Endothelial cell of umbilical vein (primary cell): ENCODE measurements at regions not wholly inside any gene's neighbourhood (a gene's known extent, or its start where the extent isn't known, plus 50 kb on each side); places are given as distances from the start of the nearest gene placed in this dataset.

Experiments
- BruUV-seq: library from RNA; stranded (reverse); fragments of 400-500 nt; replicated peaks from 2 replicates; lab custom pipeline; 2021; lab: Mats Ljungman, UMichigan
- CTCF ChIA-PET: fragments of 300-600, 350-600 bp; sonication (Branson Sonifier 250); formaldehyde crosslinking; loops from one replicate; lab custom pipeline; 2021; ENCODE audit warnings: antibody characterized with exemption, inconsistent platforms; lab: Charles Lee
- POLR2A ChIA-PET: fragments of 300-600, 350-600 bp; sonication (Branson Sonifier 250); formaldehyde crosslinking; loops from one replicate; lab custom pipeline; 2021; ENCODE audit warnings: antibody characterized with exemption, inconsistent platforms; lab: Charles Lee
- DNase-seq: peaks from one replicate; pipeline ENCODE4 v3.0.0-alpha.2; 2011; ENCODE audit warnings: low read depth, low spot score
- FAIRE-seq: peaks from 2 replicates; lab custom pipeline; 2011; peaks lifted over from hg19 to GRCh38; lab: Jason Lieb, UNC
- H2AFZ ChIP-seq: 2 replicates; pipeline ENCODE4 v1.6.0; 2012; ENCODE audit warnings: low read depth, low read length, control low read depth, inconsistent platforms
- H3K27ac ChIP-seq: 2 replicates; pipeline ENCODE4 v1.5.1; 2011; ENCODE audit warnings: low read depth, mild to moderate bottlenecking, control low read depth, low read length, moderate library complexity; ENCODE audit not compliant: insufficient read depth
- H3K27me3 ChIP-seq, 2 experiments: 2 replicates each; pipeline versions ENCODE4 v1.6.0 to v1.6.1; 2011; ENCODE audit warnings: low read length in 2 of 2, mixed read lengths in 1 of 2; ENCODE audit not compliant: control insufficient read depth in 2 of 2, insufficient read depth in 2 of 2
- H3K36me3 ChIP-seq, 2 experiments: 2 replicates in 1 of 2; 3 replicates in 1 of 2; pipeline ENCODE4 v1.5.1; 2011; ENCODE audit warnings: low read length in 2 of 2, mild to moderate bottlenecking in 1 of 2, moderate library complexity in 1 of 2; ENCODE audit not compliant: control insufficient read depth in 2 of 2, insufficient read depth in 2 of 2; ENCODE audit errors: extremely low read depth in 1 of 2
- H3K4me1 ChIP-seq: 3 replicates; pipeline ENCODE4 v1.5.1; 2011; ENCODE audit warnings: mild to moderate bottlenecking, low read length; ENCODE audit not compliant: control insufficient read depth, insufficient read depth; ENCODE audit errors: extremely low read depth
- H3K4me2 ChIP-seq: 2 replicates; pipeline ENCODE4 v1.6.1; 2011; ENCODE audit warnings: low read length, control low read depth, mixed read lengths; ENCODE audit not compliant: insufficient read depth
- H3K4me3 ChIP-seq, 3 experiments: fragments of 200-600 bp in 1 of 3; sonication (generic), shearing (Covaris generic) in 1 of 3; replicated peaks in 1 of 3; 2 replicates each; pipeline ENCODE4 v1.5.1; 2011 to 2016; ENCODE audit warnings: control low read depth in 3 of 3, low read length in 3 of 3, mild to moderate bottlenecking in 2 of 3, inconsistent platforms in 1 of 3, low read depth in 1 of 3, moderate library complexity in 1 of 3; ENCODE audit not compliant: insufficient read depth in 1 of 3
- H3K79me2 ChIP-seq: 2 replicates; pipeline ENCODE4 v1.6.0; 2012; ENCODE audit warnings: low read length, inconsistent platforms; ENCODE audit not compliant: control insufficient read depth, insufficient read depth
- H3K9ac ChIP-seq: replicated peaks from 2 replicates; pipeline ENCODE3; 2011; ENCODE audit warnings: low read length, control low read depth; ENCODE audit not compliant: insufficient read depth; ENCODE audit errors: extremely low read depth
- H3K9me1 ChIP-seq: replicated peaks from 3 replicates; pipeline ENCODE4 v1.6.0; 2011; ENCODE audit warnings: mild to moderate bottlenecking, low read length; ENCODE audit not compliant: control insufficient read depth, insufficient read depth; ENCODE audit errors: extremely low read depth
- H3K9me3 ChIP-seq: replicated peaks from 2 replicates; pipeline ENCODE4 v1.5.1; 2012; ENCODE audit warnings: low read length, inconsistent platforms; ENCODE audit not compliant: control insufficient read depth, insufficient read depth
- H4K20me1 ChIP-seq: replicated peaks from 2 replicates; pipeline ENCODE3; 2011; ENCODE audit warnings: mild to moderate bottlenecking, low read length; ENCODE audit not compliant: control insufficient read depth, insufficient read depth; ENCODE audit errors: extremely low read depth
- CTCF ChIP-seq, 2 donors: IDR thresholded peaks; 1 replicate in 1 of 2; 2 replicates in 1 of 2; pipeline ENCODE4 v1.5.1; 2011; ENCODE audit warnings: low read length in 2 of 2, mild to moderate bottlenecking in 2 of 2, moderate library complexity in 2 of 2, control low read depth in 1 of 2, inconsistent platforms in 1 of 2, low read depth in 1 of 2; ENCODE audit not compliant: insufficient read depth in 1 of 2; ENCODE audit errors: extremely low read depth in 1 of 2
- EZH2 ChIP-seq: IDR thresholded peaks from 2 replicates; pipeline ENCODE4 v1.6.1; 2012; ENCODE audit warnings: borderline replicate concordance, low read depth, mild to moderate bottlenecking, moderate library complexity, low read length, inconsistent platforms; ENCODE audit not compliant: severe bottlenecking
- FOS ChIP-seq: IDR thresholded peaks from 2 replicates; pipeline ENCODE4 v1.6.1; 2011; ENCODE audit warnings: mild to moderate bottlenecking, low read length, moderate library complexity, borderline replicate concordance; ENCODE audit not compliant: insufficient read depth
- GATA2 ChIP-seq: IDR thresholded peaks from 2 replicates; pipeline ENCODE4 v1.7.0; 2011; ENCODE audit warnings: low read depth, mild to moderate bottlenecking, moderate library complexity, mixed read lengths, low read length; ENCODE audit not compliant: insufficient read length, insufficient read depth
- JUN ChIP-seq: IDR thresholded peaks from 2 replicates; pipeline ENCODE4 v1.6.1; 2011; ENCODE audit warnings: borderline replicate concordance, low read depth; ENCODE audit not compliant: insufficient read length, insufficient read depth
- MAX ChIP-seq: IDR thresholded peaks from 2 replicates; pipeline ENCODE4 v1.6.1; 2011; ENCODE audit not compliant: insufficient read depth, insufficient read length
- MYC ChIP-seq: IDR thresholded peaks from one replicate; pipeline ENCODE4 v1.6.1; 2011; ENCODE audit warnings: mild to moderate bottlenecking, low read depth, low read length
- POLR2A ChIP-seq: IDR thresholded peaks from 2 replicates; pipeline ENCODE4 v1.6.1; 2012; ENCODE audit warnings: low read depth, mild to moderate bottlenecking, control low read depth, low read length
- POLR2AphosphoS5 ChIP-seq: IDR thresholded peaks from 2 replicates; pipeline ENCODE4 v1.6.1; 2012; ENCODE audit warnings: low read depth, mild to moderate bottlenecking, control low read depth, low read length, moderate library complexity; ENCODE audit not compliant: insufficient read depth
- dilution Hi-C: fragments of 300-500 bp; cut with MboI; formaldehyde crosslinking; loops from one replicate; pipeline ENCODE4 v1.15.0; 2019; ENCODE audit warnings: low sequenced_read_pairs; ENCODE audit not compliant: extremely low pct_ligation_motif_present
- intact Hi-C: fragments of 100-400 bp; cut with micrococcal nuclease; formaldehyde crosslinking; loops from one replicate; pipeline ENCODE4 v1.10.0; 2022

GRCh38 chr12:59077153-59077552 is 156.8 kb upstream of the LRIG3 start:
- DNase-seq (no peak), FAIRE-seq (no peak)
- POLR2A ChIA-PET = interaction anchor here (1.2 kb wide), 1 partner anchor 160 kb away, joined by 3 read pairs; no protein-coding TSS in a partner anchor
- CTCF ChIA-PET = interaction anchor here (0.8 to 4.2 kb wide), 12 partner anchors 9 to 542 kb away, joined by 3 to 19 read pairs (median 4); no protein-coding TSS in a partner anchor
- Histone ChIP-seq H3K4me3 (peak overlapping the region in 1 of 3 experiments; percentile 18), H3K4me1 (peaks cover 52% of the 10 kb centered on the region), H3K9me1 (no peaks in the 10 kb centered on the region), H3K27ac (peak overlapping the region; percentile 9), H3K4me2 (peak overlapping the region; percentile 70), H3K27me3 (no peaks in the 10 kb centered on the region), H3K9me3 (no peaks in the 10 kb centered on the region), H2AFZ (peak overlapping the region; percentile 70), H3K79me2 (no peaks in the 10 kb centered on the region), H4K20me1 (no peaks in the 10 kb centered on the region), H3K9ac (peak overlapping the region; percentile 56), H3K36me3 (no peaks in the 10 kb centered on the region)
- TSS peak; percentile 31 for BruUV-seq
- intact Hi-C loops = loop anchor here (2.0 to 5.0 kb wide), 4 partner anchors 36 to 665 kb away; no protein-coding TSS in a partner anchor
- TF ChIP-seq FOS (no peak), JUN (no peak), POLR2AphosphoS5 (no peak), POLR2A (no peak), CTCF (IDR thresholded peaks at IDR 0.05; ENCODE audit: extremely low read depth in 1 of 2, insufficient read depth in 1 of 2, low read depth in 1 of 2, low read length in 2 of 2) (no peak), MYC (no peak), MAX (no peak), EZH2 (no peak), GATA2 (no peak)
- dilution Hi-C loops = no loop called here
